Neural progenitor cell (in vitro differentiated cells): ENCODE measurements at regions not wholly inside any gene's neighbourhood (a gene's known extent, or its start where the extent isn't known, plus 50 kb on each side); places are given as distances from the start of the nearest gene placed in this dataset.

Experiments
- DNase-seq: peaks from one replicate; pipeline ENCODE4 v3.0.0-alpha.2; 2016; ENCODE audit warnings: low spot score
- H2AFZ ChIP-seq: fragments of 200-600 bp; sonication (generic); replicated peaks from 2 replicates; pipeline ENCODE4 v1.6.1; 2016; ENCODE audit warnings: antibody characterized with exemption
- H3F3A ChIP-seq: fragments of 200-600 bp; sonication (generic); 2 replicates; pipeline ENCODE4 v1.6.1; 2016; ENCODE audit warnings: antibody characterized with exemption, low read depth
- H3K27ac ChIP-seq: fragments of 200-600 bp; sonication (generic); 2 replicates; pipeline ENCODE4 v1.5.1; 2016; ENCODE audit warnings: mild to moderate bottlenecking
- H3K27me3 ChIP-seq: fragments of 200-600 bp; sonication (generic); 2 replicates; pipeline ENCODE4 v1.6.1; 2016; ENCODE audit warnings: mild to moderate bottlenecking, moderate library complexity
- H3K36me3 ChIP-seq: fragments of 200-600 bp; sonication (generic); 2 replicates; pipeline ENCODE4 v1.5.1; 2016
- H3K4me1 ChIP-seq: fragments of 200-600 bp; sonication (generic); 2 replicates; pipeline ENCODE4 v1.6.1; 2016; ENCODE audit warnings: mixed run types
- H3K4me2 ChIP-seq: fragments of 200-600 bp; sonication (generic); 2 replicates; pipeline ENCODE4 v1.6.1; 2016
- H3K4me3 ChIP-seq: fragments of 200-600 bp; sonication (generic); 2 replicates; pipeline ENCODE4 v1.5.1; 2016
- H3K79me2 ChIP-seq: fragments of 200-600 bp; sonication (generic); 2 replicates; pipeline ENCODE4 v1.6.1; 2016; ENCODE audit warnings: low read depth
- H3K9ac ChIP-seq: fragments of 200-600 bp; sonication (generic); 2 replicates; pipeline ENCODE4 v1.6.1; 2016
- H3K9me3 ChIP-seq: fragments of 200-600 bp; sonication (generic); 2 replicates; pipeline ENCODE4 v1.5.1; 2016; ENCODE audit warnings: low read depth
- H4K20me1 ChIP-seq: fragments of 200-600 bp; sonication (generic); 2 replicates; pipeline ENCODE4 v1.6.1; 2016; ENCODE audit warnings: low read depth
- H3K27ac Mint-ChIP-seq: 3 replicates; pipeline ENCODE4 v1.8.0; 2021; ENCODE audit warnings: mixed read lengths
- H3K27me3 Mint-ChIP-seq: 2 replicates; pipeline ENCODE4 v1.8.0; 2022; ENCODE audit warnings: low read depth, mild to moderate bottlenecking, inconsistent platforms, moderate library complexity, mixed read lengths; ENCODE audit not compliant: insufficient read depth
- H3K36me3 Mint-ChIP-seq: 3 replicates; pipeline ENCODE4 v1.8.0; 2021; ENCODE audit warnings: mixed read lengths
- H3K4me1 Mint-ChIP-seq: 3 replicates; pipeline ENCODE4 v1.8.0; 2021; ENCODE audit warnings: mixed read lengths
- H3K4me3 Mint-ChIP-seq: 3 replicates; pipeline ENCODE4 v1.8.0; 2021; ENCODE audit warnings: mild to moderate bottlenecking, moderate library complexity, mixed read lengths
- H3K9me3 Mint-ChIP-seq: 3 replicates; pipeline ENCODE4 v1.8.0; 2020; ENCODE audit warnings: mixed read lengths
- EZH2 ChIP-seq: fragments of 200-600 bp; sonication (generic); IDR thresholded peaks from 2 replicates; pipeline ENCODE4 v1.6.1; 2017; ENCODE audit warnings: antibody characterized with exemption, mild to moderate bottlenecking, moderate library complexity
- EZH2phosphoT487 ChIP-seq: fragments of 200-600 bp; sonication (generic); IDR thresholded peaks from 2 replicates; pipeline ENCODE4 v1.6.1; 2017; ENCODE audit warnings: antibody characterized with exemption
- TF ChIP-seq, protein P1 (sequence below): fragments of 200-600 bp; sonication (generic); IDR thresholded peaks from 2 replicates; pipeline ENCODE4 v1.5.1; 2017; ENCODE audit warnings: antibody characterized with exemption, mild to moderate bottlenecking

DNA sequence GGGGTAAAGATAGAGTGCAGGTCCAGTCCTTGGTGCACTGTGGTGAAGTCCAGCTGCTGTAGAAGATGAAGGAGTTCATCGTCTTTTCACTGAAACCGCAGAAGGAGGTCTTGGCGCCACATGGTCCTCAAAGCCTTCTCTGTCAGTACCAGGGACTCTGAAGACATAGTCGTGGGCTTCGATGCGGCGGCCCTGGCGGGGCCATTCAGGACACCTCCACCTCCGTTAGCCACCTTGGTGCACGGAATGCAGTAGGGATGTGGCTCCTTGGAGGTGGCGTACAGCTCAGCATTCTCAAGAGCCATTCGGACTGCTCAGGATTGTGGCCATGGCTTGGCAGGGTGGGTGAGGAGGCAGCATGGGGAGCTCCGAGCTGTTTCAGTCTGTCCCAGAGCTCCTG, 418.8 kb downstream of the SUCLG1 start:
- no peaks in the 10 kb centered on the region for H4K20me1 ChIP-seq
- Mint-ChIP-seq H3K9me3 (no peaks in the 10 kb centered on the region), H3K27ac (no peak overlapping the region), H3K4me3 (no peak overlapping the region), H3K27me3 (no peaks in the 10 kb centered on the region), H3K36me3 (no peaks in the 10 kb centered on the region), H3K4me1 (peaks cover 2% of the 10 kb centered on the region)
- H3K4me2 ChIP-seq = no peak overlapping the region
- no peaks in the 10 kb centered on the region for H3K4me1 ChIP-seq
- no peak overlapping the region for H3K9ac ChIP-seq
- H3K4me3 ChIP-seq = no peak overlapping the region
- no peak overlapping the region for H3K27ac ChIP-seq
- DNase-seq = no peak
- H3K27me3 ChIP-seq = no peaks in the 10 kb centered on the region
- no peaks in the 10 kb centered on the region for H3K36me3 ChIP-seq
- H3F3A ChIP-seq = no peaks in the 10 kb centered on the region
- no peak overlapping the region for H2AFZ ChIP-seq
- TF ChIP-seq, protein P1, sequence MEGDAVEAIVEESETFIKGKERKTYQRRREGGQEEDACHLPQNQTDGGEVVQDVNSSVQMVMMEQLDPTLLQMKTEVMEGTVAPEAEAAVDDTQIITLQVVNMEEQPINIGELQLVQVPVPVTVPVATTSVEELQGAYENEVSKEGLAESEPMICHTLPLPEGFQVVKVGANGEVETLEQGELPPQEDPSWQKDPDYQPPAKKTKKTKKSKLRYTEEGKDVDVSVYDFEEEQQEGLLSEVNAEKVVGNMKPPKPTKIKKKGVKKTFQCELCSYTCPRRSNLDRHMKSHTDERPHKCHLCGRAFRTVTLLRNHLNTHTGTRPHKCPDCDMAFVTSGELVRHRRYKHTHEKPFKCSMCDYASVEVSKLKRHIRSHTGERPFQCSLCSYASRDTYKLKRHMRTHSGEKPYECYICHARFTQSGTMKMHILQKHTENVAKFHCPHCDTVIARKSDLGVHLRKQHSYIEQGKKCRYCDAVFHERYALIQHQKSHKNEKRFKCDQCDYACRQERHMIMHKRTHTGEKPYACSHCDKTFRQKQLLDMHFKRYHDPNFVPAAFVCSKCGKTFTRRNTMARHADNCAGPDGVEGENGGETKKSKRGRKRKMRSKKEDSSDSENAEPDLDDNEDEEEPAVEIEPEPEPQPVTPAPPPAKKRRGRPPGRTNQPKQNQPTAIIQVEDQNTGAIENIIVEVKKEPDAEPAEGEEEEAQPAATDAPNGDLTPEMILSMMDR = no peak
- no peak for TF ChIP-seq EZH2phosphoT487
- no peak for TF ChIP-seq EZH2
- no peaks in the 10 kb centered on the region for H3K9me3 ChIP-seq
- H3K79me2 ChIP-seq = no peaks in the 10 kb centered on the region

DNA sequence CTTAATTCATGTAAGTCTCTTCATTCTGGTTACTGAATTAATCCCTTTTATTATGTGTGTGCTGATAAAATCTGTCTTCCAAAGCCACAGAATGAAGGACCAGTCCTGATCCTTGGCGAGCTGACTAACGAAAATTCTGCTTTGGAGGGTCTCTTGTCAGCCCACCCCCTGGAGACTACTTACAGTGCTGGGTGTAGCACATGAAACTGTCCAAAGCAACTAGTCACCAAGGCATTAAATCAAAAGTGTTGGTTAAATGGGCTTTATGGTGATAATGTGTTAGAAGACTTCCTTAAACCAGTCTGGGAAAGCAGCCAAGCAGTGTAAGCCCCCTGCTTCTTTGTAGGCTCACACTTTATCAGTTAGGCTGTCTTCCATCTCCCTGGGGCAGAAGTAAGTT, 420.2 kb downstream of the SUCLG1 start:
- peaks cover 2% of the 10 kb centered on the region for H3K4me1 Mint-ChIP-seq
- no peaks in the 10 kb centered on the region for H3K79me2 ChIP-seq
- no peaks in the 10 kb centered on the region for H3K9me3 ChIP-seq
- no peaks in the 10 kb centered on the region for H4K20me1 ChIP-seq
- H3K27me3 Mint-ChIP-seq = no peaks in the 10 kb centered on the region
- H3K9ac ChIP-seq = no peak overlapping the region
- no peak for DNase-seq
- H3K27me3 ChIP-seq = no peaks in the 10 kb centered on the region
- no peak overlapping the region for H3K4me2 ChIP-seq
- no peak overlapping the region for H3K27ac Mint-ChIP-seq
- H3K9me3 Mint-ChIP-seq = no peaks in the 10 kb centered on the region
- H3K36me3 Mint-ChIP-seq = no peaks in the 10 kb centered on the region
- H3K4me1 ChIP-seq = no peaks in the 10 kb centered on the region
- TF ChIP-seq EZH2phosphoT487 (no peak), EZH2 (no peak)
- TF ChIP-seq, protein P1 = no peak
- H3K27ac ChIP-seq = no peak overlapping the region
- no peak overlapping the region for H3K4me3 ChIP-seq
- no peak overlapping the region for H3K4me3 Mint-ChIP-seq
- H3K36me3 ChIP-seq = no peaks in the 10 kb centered on the region
- no peaks in the 10 kb centered on the region for H3F3A ChIP-seq
- no peak overlapping the region for H2AFZ ChIP-seq

DNA sequence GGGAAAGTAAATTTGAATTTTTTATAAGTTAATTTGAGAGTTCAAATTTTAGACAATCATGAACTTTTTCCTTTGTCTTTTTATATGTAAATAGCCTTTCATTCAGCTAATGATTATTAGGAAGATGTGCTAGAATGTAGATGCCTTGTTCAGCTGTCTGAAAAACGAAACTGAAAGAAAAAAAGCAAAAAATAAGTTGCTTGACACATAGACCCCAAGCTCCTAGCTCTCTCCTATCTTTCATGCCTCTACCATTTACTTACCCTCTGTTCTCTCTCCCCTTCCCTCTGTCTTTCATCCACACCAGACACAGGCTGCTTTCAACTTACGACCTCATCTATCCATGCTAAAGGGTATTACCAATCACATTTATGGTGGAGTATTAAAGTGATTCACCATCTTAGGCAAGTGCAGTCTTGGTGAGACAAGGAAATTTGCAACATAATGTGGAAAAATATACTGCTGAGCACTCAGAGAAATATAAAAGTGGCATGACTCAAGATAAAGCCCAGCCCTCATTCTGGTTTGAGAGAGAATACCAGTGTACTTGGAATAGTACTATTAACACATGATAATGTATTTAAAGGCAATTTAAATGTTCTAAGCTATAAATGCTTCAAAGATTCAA, 425.6 kb downstream of the SUCLG1 start:
- H3K27ac Mint-ChIP-seq = no peak overlapping the region
- TF ChIP-seq EZH2 (no peak), EZH2phosphoT487 (no peak)
- TF ChIP-seq, protein P1 = no peak
- no peaks in the 10 kb centered on the region for H3K27me3 ChIP-seq
- no peaks in the 10 kb centered on the region for H3K27me3 Mint-ChIP-seq
- H3K4me1 Mint-ChIP-seq = peaks cover 17% of the 10 kb centered on the region
- H2AFZ ChIP-seq = no peak overlapping the region
- DNase-seq = no peak
- H3K4me2 ChIP-seq = no peak overlapping the region
- H3K79me2 ChIP-seq = no peaks in the 10 kb centered on the region
- no peak overlapping the region for H3K9ac ChIP-seq
- no peaks in the 10 kb centered on the region for H3K36me3 Mint-ChIP-seq
- no peak overlapping the region for H3K27ac ChIP-seq
- H3K36me3 ChIP-seq = no peaks in the 10 kb centered on the region
- no peaks in the 10 kb centered on the region for H3K9me3 ChIP-seq
- no peak overlapping the region for H3K4me3 ChIP-seq
- H3K4me3 Mint-ChIP-seq = no peak overlapping the region
- H3F3A ChIP-seq = no peaks in the 10 kb centered on the region
- no peaks in the 10 kb centered on the region for H3K4me1 ChIP-seq
- H4K20me1 ChIP-seq = no peaks in the 10 kb centered on the region
- no peaks in the 10 kb centered on the region for H3K9me3 Mint-ChIP-seq
